ENCODE measurements at regions not wholly inside any gene's neighbourhood (a gene's known extent, or its start where the extent isn't known, plus 50 kb on each side); places are given as distances from the start of the nearest gene placed in this dataset.

- no peak overlapping the region for H3K4me2 ChIP-seq
- no peak overlapping the region for H2AFZ ChIP-seq (ENCODE audit: low read depth)
- DNase-seq, result no peak
Measured at GRCh38 chr6:168385037-168385759, 55.8 kb upstream of the SMOC2 start.

More at GRCh38 chr6:168385037-168385759, 55.8 kb upstream of the SMOC2 start:
- no peaks in the 10 kb centered on the region for H3K4me1 ChIP-seq (ENCODE audit: control insufficient read depth in 1 of 2, insufficient read depth in 2 of 2, low read depth in 1 of 2, low read length in 1 of 2)
- H3F3A ChIP-seq (replicated peaks; ENCODE audit: insufficient read depth), result no peaks in the 10 kb centered on the region
- POLR2A ChIA-PET, result no interaction called here
- no peak overlapping the region for H3K27ac ChIP-seq (ENCODE audit: low read depth in 2 of 2, low read length in 1 of 2)
- H3K27me3 ChIP-seq (ENCODE audit: insufficient read depth), result no peaks in the 10 kb centered on the region
- no peaks in the 10 kb centered on the region for H3K9me2 ChIP-seq
- H4K20me1 ChIP-seq (ENCODE audit: insufficient read depth), result no peaks in the 10 kb centered on the region
- TF ChIP-seq ZBTB33 (IDR thresholded peaks at IDR 0.05; ENCODE audit: borderline replicate concordance, low read depth), result no peak
- TF ChIP-seq TAF1 (IDR thresholded peaks at IDR 0.05; ENCODE audit: borderline replicate concordance, low read depth, low read length), result no peak
- TF ChIP-seq REST (IDR thresholded peaks at IDR 0.05; ENCODE audit: low read depth, low read length), result no peak
- TF ChIP-seq GATA2 (CRISPR knock-in tag; IDR thresholded peaks at IDR 0.05), result no peak
- TF ChIP-seq TCF12 (IDR thresholded peaks at IDR 0.05), result no peak
- no peak for TF ChIP-seq SIN3A (IDR thresholded peaks at IDR 0.05; ENCODE audit: borderline replicate concordance, low read depth, low read length)
- TF ChIP-seq PBX3 (IDR thresholded peaks at IDR 0.05), result no peak
- TF ChIP-seq TEAD4 (IDR thresholded peaks at IDR 0.05; ENCODE audit: borderline replicate concordance, insufficient read depth), result no peak
- TF ChIP-seq USF2 (IDR thresholded peaks at IDR 0.05; ENCODE audit: borderline replicate concordance, low read depth, low read length), result no peak
- no peak for TF ChIP-seq RCOR1 (IDR thresholded peaks at IDR 0.05; ENCODE audit: low read length)
- TF ChIP-seq IRF3 (IDR thresholded peaks at IDR 0.05; ENCODE audit: low read depth, low read length), result no peak
- TF ChIP-seq JUND (IDR thresholded peaks at IDR 0.05), result no peak
- no peaks in the 10 kb centered on the region for H3K36me3 ChIP-seq (replicated peaks in 1 of 2; ENCODE audit: control insufficient read depth in 1 of 2, insufficient read depth in 2 of 2, low read length in 1 of 2)
- no peaks in the 10 kb centered on the region for H3K79me2 ChIP-seq (ENCODE audit: insufficient read depth)
- CTCF ChIA-PET, result interaction anchor here (1.0 kb wide), 1 partner anchor 15 kb away, joined by 3 read pairs; no protein-coding TSS in a partner anchor
- 58% methylated on average over 16 of the region's 18 CpGs for WGBS (ENCODE audit: low lambda C conversion rate)
- no peaks in the 10 kb centered on the region for H3K9me3 ChIP-seq
- H3K9ac ChIP-seq, result no peak overlapping the region
- H3K4me3 ChIP-seq (ENCODE audit: low read depth in 2 of 2, low read length in 1 of 2), result no peak overlapping the region
